ENCODE measurements at regions not wholly inside any gene's neighbourhood (a gene's known extent, or its start where the extent isn't known, plus 50 kb on each side); places are given as distances from the start of the nearest gene placed in this dataset.

GRCh38 chr2:104584393-104584792, 269.5 kb upstream of the POU3F3 start:
- no peak for TF ChIP-seq EZH2 (IDR thresholded peaks at IDR 0.05; ENCODE audit: insufficient read depth, poor library complexity, severe bottlenecking)
- no peak for TF ChIP-seq EZH2phosphoT487 (IDR thresholded peaks at IDR 0.05; ENCODE audit: insufficient read depth, low read depth)

Data from GM23248 (cell line).